OCI-LY7 (cell line): ENCODE measurements at regions not wholly inside any gene's neighbourhood (a gene's known extent, or its start where the extent isn't known, plus 50 kb on each side); places are given as distances from the start of the nearest gene placed in this dataset.

Source experiments
- BruUV-seq: library from RNA; stranded (reverse); fragments of 400-500 nt; replicated peaks from 2 replicates; lab custom pipeline; 2021; lab: Mats Ljungman, UMichigan
- CTCF ChIA-PET: fragments of 300-600 bp; sonication (Branson Sonifier 250); formaldehyde crosslinking; loops from one replicate; lab custom pipeline; 2022; ENCODE audit warnings: antibody characterized with exemption; ENCODE audit not compliant: unreplicated experiment; lab: Charles Lee
- POLR2A ChIA-PET: fragments of 300-600 bp; sonication (Branson Sonifier 250); formaldehyde crosslinking; loops from one replicate; lab custom pipeline; 2022; ENCODE audit warnings: antibody characterized with exemption; lab: Charles Lee
- DNase-seq: peaks from one replicate; pipeline ENCODE4 v3.0.0-alpha.2; 2015; ENCODE audit warnings: low spot score
- H2AFZ ChIP-seq: fragments of 200-600 bp; sonication (generic), shearing (Covaris generic); 2 replicates; pipeline ENCODE4 v1.6.1; 2014; ENCODE audit warnings: mild to moderate bottlenecking, antibody characterized with exemption, low read length, moderate library complexity
- H3K27ac ChIP-seq: fragments of 200-600 bp; sonication (generic); 2 replicates; pipeline ENCODE4 v1.5.1; 2014; ENCODE audit warnings: mixed run types, low read depth, mild to moderate bottlenecking, moderate library complexity, low read length, inconsistent platforms; ENCODE audit not compliant: poor library complexity, severe bottlenecking
- H3K36me3 ChIP-seq: fragments of 200-600 bp; sonication (generic); 2 replicates; pipeline ENCODE4 v1.6.1; 2014; ENCODE audit warnings: mild to moderate bottlenecking, antibody characterized with exemption, low read length, moderate library complexity, mixed read lengths; ENCODE audit not compliant: insufficient read depth
- H3K4me1 ChIP-seq: fragments of 200-600 bp; sonication (generic); 2 replicates; pipeline ENCODE4 v1.5.1; 2014; ENCODE audit warnings: mild to moderate bottlenecking, low read length; ENCODE audit not compliant: insufficient read depth, poor library complexity, severe bottlenecking
- H3K4me2 ChIP-seq: fragments of 200-600 bp; sonication (generic); 2 replicates; pipeline ENCODE4 v1.6.1; 2014; ENCODE audit warnings: mild to moderate bottlenecking, low read length
- H3K4me3 ChIP-seq: fragments of 200-600 bp; sonication (generic); 2 replicates; pipeline ENCODE4 v1.5.1; 2014; ENCODE audit warnings: mild to moderate bottlenecking, low read depth, low read length; ENCODE audit not compliant: poor library complexity, severe bottlenecking
- H3K79me2 ChIP-seq: fragments of 200-600 bp; sonication (generic); 2 replicates; pipeline ENCODE4 v1.6.1; 2016; ENCODE audit warnings: low read depth, mild to moderate bottlenecking, low read length, moderate library complexity, mixed read lengths; ENCODE audit not compliant: insufficient read depth
- H3K9me2 ChIP-seq: fragments of 200-600 bp; sonication (generic); 2 replicates; pipeline ENCODE4 v1.6.1; 2016; ENCODE audit warnings: mild to moderate bottlenecking, low read length, mixed read lengths; ENCODE audit not compliant: insufficient read depth
- H3K9me3 ChIP-seq: fragments of 200-600 bp; sonication (generic); 2 replicates; pipeline ENCODE4 v1.6.1; 2014; ENCODE audit warnings: mild to moderate bottlenecking, mixed run types, low read length, mixed read lengths
- H4K20me1 ChIP-seq: fragments of 200-600 bp; sonication (generic); 2 replicates; pipeline ENCODE4 v1.6.1; 2014; ENCODE audit warnings: mild to moderate bottlenecking, antibody characterized with exemption, low read length, moderate library complexity, mixed read lengths; ENCODE audit not compliant: insufficient read depth
- CTCF ChIP-seq: fragments of 200-600 bp; sonication (generic); conservative IDR thresholded peaks from 2 replicates; pipeline ENCODE4 v1.5.1; 2014; ENCODE audit warnings: mild to moderate bottlenecking, antibody characterized with exemption, low read length, moderate library complexity, mixed read lengths
- EZH2phosphoT487 ChIP-seq: fragments of 200-600 bp; sonication (generic); IDR thresholded peaks from 2 replicates; pipeline ENCODE4 v1.6.1; 2018; ENCODE audit warnings: low read depth, borderline replicate concordance, mild to moderate bottlenecking, mixed run types, antibody characterized with exemption, low read length, moderate library complexity, mixed read lengths
- intact Hi-C: fragments of 100-400 bp; cut with micrococcal nuclease; formaldehyde crosslinking; loops from one replicate; pipeline ENCODE4 v1.10.0; 2022; ENCODE audit not compliant: unreplicated experiment

- Histone ChIP-seq H3K9me2 (no peaks in the 10 kb centered on the region), H3K4me1 (no peaks in the 10 kb centered on the region), H3K36me3 (no peaks in the 10 kb centered on the region), H3K4me2 (no peak overlapping the region), H3K27ac (no peak overlapping the region), H4K20me1 (no peaks in the 10 kb centered on the region), H3K79me2 (no peaks in the 10 kb centered on the region), H3K4me3 (no peak overlapping the region), H2AFZ (no peak overlapping the region), H3K9me3 (0 out of 2 replicates have a peak, but pooled peaks cover 3% of the 10 kb centered on the region)
- BruUV-seq, result no TSS peak
- CTCF ChIA-PET, result no interaction called here
- no peak for DNase-seq
- intact Hi-C loops, result no loop called here
- no peak for TF ChIP-seq CTCF
- TF ChIP-seq EZH2phosphoT487, result no peak
- POLR2A ChIA-PET, result interaction anchor here (0.7 kb wide), 1 partner anchor 211 kb away, joined by 4 read pairs; no protein-coding TSS in a partner anchor
These were observed 1395.7 kb downstream of the PCDH18 start for GRCh38 chr4:136136601-136137000.

- Histone ChIP-seq H3K36me3 (no peaks in the 10 kb centered on the region), H4K20me1 (no peaks in the 10 kb centered on the region), H3K4me1 (no peaks in the 10 kb centered on the region), H3K27ac (no peak overlapping the region), H2AFZ (no peak overlapping the region), H3K4me2 (no peak overlapping the region), H3K79me2 (no peaks in the 10 kb centered on the region), H3K9me2 (no peaks in the 10 kb centered on the region), H3K9me3 (no peaks in the 10 kb centered on the region), H3K4me3 (no peak overlapping the region)
- intact Hi-C loops, result no loop called here
- CTCF ChIA-PET, result no interaction called here
- POLR2A ChIA-PET, result interaction anchor here (0.7 to 0.9 kb wide), 3 partner anchors 9 to 115 kb away, joined by 3 to 7 read pairs (median 3); no protein-coding TSS in a partner anchor
- TF ChIP-seq EZH2phosphoT487, result no peak
- DNase-seq, result no peak
- no TSS peak for BruUV-seq
These were observed 1408.0 kb downstream of the PCDH18 start for GRCh38 chr4:136124251-136124745.

- no TSS peak for BruUV-seq
- CTCF ChIA-PET, result no interaction called here
- POLR2A ChIA-PET, result interaction anchor here (0.6 to 1.2 kb wide), 2 partner anchors 9 to 957 kb away, joined by 3 read pairs; no protein-coding TSS in a partner anchor
- H3K4me2 ChIP-seq, result no peak overlapping the region
- no peaks in the 10 kb centered on the region for H3K36me3 ChIP-seq
- H3K4me3 ChIP-seq, result no peak overlapping the region
- H3K27ac ChIP-seq, result no peak overlapping the region
- no peaks in the 10 kb centered on the region for H3K9me3 ChIP-seq
- no peaks in the 10 kb centered on the region for H3K79me2 ChIP-seq
- H2AFZ ChIP-seq, result no peak overlapping the region
- TF ChIP-seq CTCF, result no peak
- no peak for TF ChIP-seq EZH2phosphoT487
- H4K20me1 ChIP-seq, result no peaks in the 10 kb centered on the region
- no peak for DNase-seq
- intact Hi-C loops, result no loop called here
- H3K4me1 ChIP-seq, result no peaks in the 10 kb centered on the region
- H3K9me2 ChIP-seq, result no peaks in the 10 kb centered on the region
These were observed 1410.9 kb downstream of the PCDH18 start for GRCh38 chr4:136121426-136121825.
